WTC11 (cell line): ENCODE measurements at regions not wholly inside any gene's neighbourhood (a gene's known extent, or its start where the extent isn't known, plus 50 kb on each side); places are given as distances from the start of the nearest gene placed in this dataset.

Experiments used
- ATAC-seq: fragments of 200-7000 bp; cut with Tn5 transposase; 2 replicates; pipeline ENCODE4 v1.10.0; 2021; ENCODE audit warnings: mild to moderate bottlenecking, moderate library complexity
- CTCF ChIA-PET: fragments of 300-600 bp; sonication (Branson Sonifier 250); formaldehyde crosslinking; loops from one replicate; lab custom pipeline; 2021; ENCODE audit warnings: antibody characterized with exemption; lab: Charles Lee
- POLR2A ChIA-PET: fragments of 350-600 bp; sonication (Branson Sonifier 250); formaldehyde crosslinking; loops from one replicate; lab custom pipeline; 2021; ENCODE audit warnings: antibody characterized with exemption; lab: Charles Lee
- DNase-seq: peaks from one replicate; pipeline ENCODE4 v3.0.0; 2021; ENCODE audit warnings: low spot score
- H3K27ac Mint-ChIP-seq: 2 replicates; pipeline ENCODE4 v1.8.0; 2021; ENCODE audit warnings: mixed read lengths
- H3K27me3 Mint-ChIP-seq: 2 replicates; pipeline ENCODE4 v1.8.0; 2021; ENCODE audit warnings: low read depth, mild to moderate bottlenecking, moderate library complexity, mixed read lengths
- H3K36me3 Mint-ChIP-seq: 2 replicates; pipeline ENCODE4 v1.8.0; 2021; ENCODE audit warnings: mixed read lengths
- H3K4me1 Mint-ChIP-seq: 2 replicates; pipeline ENCODE4 v1.8.0; 2022; ENCODE audit warnings: mixed read lengths
- H3K4me3 Mint-ChIP-seq: 2 replicates; pipeline ENCODE4 v1.8.0; 2021; ENCODE audit warnings: mild to moderate bottlenecking, moderate library complexity, mixed read lengths
- H3K9me3 Mint-ChIP-seq: 2 replicates; pipeline ENCODE4 v1.8.0; 2021; ENCODE audit warnings: mixed read lengths
- ATF1 ChIP-seq: sonication (generic); formaldehyde crosslinking; IDR thresholded peaks from 2 replicates; pipeline ENCODE4 v1.8.1; 2023; ENCODE audit warnings: mild to moderate bottlenecking, moderate library complexity, missing genetic modification reagents
- EMX1 ChIP-seq: fragments of 250-450 bp; sonication (Bioruptor Pico); IDR thresholded peaks from 2 replicates; pipeline ENCODE4 v1.8.0; 2021; ENCODE audit warnings: mild to moderate bottlenecking
- ETV6 ChIP-seq: sonication (generic); formaldehyde crosslinking; IDR thresholded peaks from 2 replicates; pipeline ENCODE4 v1.8.1; 2022; ENCODE audit warnings: mild to moderate bottlenecking, missing genetic modification reagents
- GTF2I ChIP-seq: fragments of 250-450 bp; sonication (Bioruptor Pico); conservative IDR thresholded peaks from 2 replicates; pipeline ENCODE4 v1.4.0; 2021; ENCODE audit warnings: mild to moderate bottlenecking
- IRF2 ChIP-seq: sonication (generic); formaldehyde crosslinking; IDR thresholded peaks from 2 replicates; pipeline ENCODE4 v1.8.0; 2022; ENCODE audit warnings: low read depth, missing genetic modification reagents, borderline replicate concordance
- NFE2L1 ChIP-seq: sonication (generic); formaldehyde crosslinking; IDR thresholded peaks from 2 replicates; pipeline ENCODE4 v1.8.1; 2023; ENCODE audit warnings: missing genetic modification reagents
- NR2C2 ChIP-seq: sonication (generic); formaldehyde crosslinking; IDR thresholded peaks from 2 replicates; pipeline ENCODE4 v1.8.0; 2022; ENCODE audit warnings: mild to moderate bottlenecking, missing genetic modification reagents
- NR3C1 ChIP-seq: sonication (generic); formaldehyde crosslinking; conservative IDR thresholded peaks from 2 replicates; pipeline ENCODE4 v1.8.1; 2023; ENCODE audit warnings: low read depth, mild to moderate bottlenecking, missing genetic modification reagents
- RELA ChIP-seq: sonication (generic); formaldehyde crosslinking; IDR thresholded peaks from 2 replicates; pipeline ENCODE4 v1.8.1; 2022; ENCODE audit warnings: missing genetic modification reagents, mild to moderate bottlenecking, borderline replicate concordance
- TEAD1 ChIP-seq: sonication (generic); formaldehyde crosslinking; IDR thresholded peaks from 2 replicates; pipeline ENCODE4 v1.8.0; 2022; ENCODE audit warnings: mild to moderate bottlenecking, missing genetic modification reagents
- ZNF138 ChIP-seq: sonication (generic); formaldehyde crosslinking; conservative IDR thresholded peaks from 2 replicates; pipeline ENCODE4 v1.8.1; 2022; ENCODE audit warnings: mild to moderate bottlenecking, moderate library complexity, missing genetic modification reagents
- TF ChIP-seq, protein P1 (sequence below): fragments of 250-450 bp; sonication (Bioruptor Pico); IDR thresholded peaks from 2 replicates; pipeline ENCODE4 v1.9.0; 2021; ENCODE audit warnings: mild to moderate bottlenecking
- TF ChIP-seq, protein P2 (sequence below): sonication (generic); formaldehyde crosslinking; IDR thresholded peaks from 2 replicates; pipeline ENCODE4 v1.8.1; 2022; ENCODE audit warnings: low read depth, mild to moderate bottlenecking, moderate library complexity, missing genetic modification reagents, borderline replicate concordance
- TF ChIP-seq, protein P3 (sequence below): sonication (generic); formaldehyde crosslinking; IDR thresholded peaks from 2 replicates; pipeline ENCODE4 v1.8.0; 2022; ENCODE audit warnings: mild to moderate bottlenecking, missing genetic modification reagents
- TF ChIP-seq, protein P4 (sequence below): sonication (generic); formaldehyde crosslinking; IDR thresholded peaks from 2 replicates; pipeline ENCODE4 v1.8.1; 2023; ENCODE audit warnings: mild to moderate bottlenecking, moderate library complexity, missing genetic modification reagents
- TF ChIP-seq, protein P5 (sequence below): fragments of 250-450 bp; sonication (Bioruptor Pico); IDR thresholded peaks from 2 replicates; pipeline ENCODE4 v1.8.0; 2021; ENCODE audit warnings: mild to moderate bottlenecking
- TF ChIP-seq, protein P6 (sequence below): fragments of 200-600 bp; IDR thresholded peaks from 2 replicates; pipeline ENCODE4 v1.8.0; 2022; ENCODE audit warnings: antibody characterized with exemption
- TF ChIP-seq, protein P7 (sequence below): sonication (generic); formaldehyde crosslinking; IDR thresholded peaks from 2 replicates; pipeline ENCODE4 v1.8.1; 2023; ENCODE audit warnings: mild to moderate bottlenecking, missing genetic modification reagents, moderate library complexity
- TF ChIP-seq, protein P8 (sequence below): sonication (generic); formaldehyde crosslinking; IDR thresholded peaks from 2 replicates; pipeline ENCODE4 v1.8.1; 2022; ENCODE audit warnings: missing genetic modification reagents, borderline replicate concordance

DNA sequence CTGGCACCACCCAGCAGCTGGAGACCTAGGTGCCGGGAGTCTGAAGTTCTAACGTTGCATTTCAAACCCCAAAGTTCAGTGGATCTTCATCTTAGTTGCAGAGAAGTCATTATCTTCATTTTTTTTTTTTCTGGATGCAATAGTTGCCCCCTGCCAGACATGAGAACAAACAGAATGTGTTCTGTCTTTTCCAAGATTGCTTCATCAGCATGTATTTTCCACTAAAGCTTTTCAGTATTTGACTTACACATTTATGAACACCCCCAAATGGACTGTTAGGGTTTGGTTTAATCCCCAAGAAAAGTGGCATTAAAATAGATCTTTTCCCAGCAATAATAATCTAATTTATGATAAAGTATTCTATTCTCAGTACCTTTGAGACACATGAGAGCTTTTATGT is 135.2 kb upstream of the OSMR start (continued):
- TF ChIP-seq RELA (no peak), ETV6 (CRISPR knock-in tag) (no peak), NR3C1 (CRISPR knock-in tag) (no peak)
- TF ChIP-seq, protein P1, sequence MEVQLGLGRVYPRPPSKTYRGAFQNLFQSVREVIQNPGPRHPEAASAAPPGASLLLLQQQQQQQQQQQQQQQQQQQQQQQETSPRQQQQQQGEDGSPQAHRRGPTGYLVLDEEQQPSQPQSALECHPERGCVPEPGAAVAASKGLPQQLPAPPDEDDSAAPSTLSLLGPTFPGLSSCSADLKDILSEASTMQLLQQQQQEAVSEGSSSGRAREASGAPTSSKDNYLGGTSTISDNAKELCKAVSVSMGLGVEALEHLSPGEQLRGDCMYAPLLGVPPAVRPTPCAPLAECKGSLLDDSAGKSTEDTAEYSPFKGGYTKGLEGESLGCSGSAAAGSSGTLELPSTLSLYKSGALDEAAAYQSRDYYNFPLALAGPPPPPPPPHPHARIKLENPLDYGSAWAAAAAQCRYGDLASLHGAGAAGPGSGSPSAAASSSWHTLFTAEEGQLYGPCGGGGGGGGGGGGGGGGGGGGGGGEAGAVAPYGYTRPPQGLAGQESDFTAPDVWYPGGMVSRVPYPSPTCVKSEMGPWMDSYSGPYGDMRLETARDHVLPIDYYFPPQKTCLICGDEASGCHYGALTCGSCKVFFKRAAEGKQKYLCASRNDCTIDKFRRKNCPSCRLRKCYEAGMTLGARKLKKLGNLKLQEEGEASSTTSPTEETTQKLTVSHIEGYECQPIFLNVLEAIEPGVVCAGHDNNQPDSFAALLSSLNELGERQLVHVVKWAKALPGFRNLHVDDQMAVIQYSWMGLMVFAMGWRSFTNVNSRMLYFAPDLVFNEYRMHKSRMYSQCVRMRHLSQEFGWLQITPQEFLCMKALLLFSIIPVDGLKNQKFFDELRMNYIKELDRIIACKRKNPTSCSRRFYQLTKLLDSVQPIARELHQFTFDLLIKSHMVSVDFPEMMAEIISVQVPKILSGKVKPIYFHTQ (CRISPR knock-in tag), result no peak
- TF ChIP-seq, protein P2, sequence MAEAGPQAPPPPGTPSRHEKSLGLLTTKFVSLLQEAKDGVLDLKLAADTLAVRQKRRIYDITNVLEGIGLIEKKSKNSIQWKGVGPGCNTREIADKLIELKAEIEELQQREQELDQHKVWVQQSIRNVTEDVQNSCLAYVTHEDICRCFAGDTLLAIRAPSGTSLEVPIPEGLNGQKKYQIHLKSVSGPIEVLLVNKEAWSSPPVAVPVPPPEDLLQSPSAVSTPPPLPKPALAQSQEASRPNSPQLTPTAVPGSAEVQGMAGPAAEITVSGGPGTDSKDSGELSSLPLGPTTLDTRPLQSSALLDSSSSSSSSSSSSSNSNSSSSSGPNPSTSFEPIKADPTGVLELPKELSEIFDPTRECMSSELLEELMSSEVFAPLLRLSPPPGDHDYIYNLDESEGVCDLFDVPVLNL (CRISPR knock-in tag), result no peak
- TF ChIP-seq, protein P3, sequence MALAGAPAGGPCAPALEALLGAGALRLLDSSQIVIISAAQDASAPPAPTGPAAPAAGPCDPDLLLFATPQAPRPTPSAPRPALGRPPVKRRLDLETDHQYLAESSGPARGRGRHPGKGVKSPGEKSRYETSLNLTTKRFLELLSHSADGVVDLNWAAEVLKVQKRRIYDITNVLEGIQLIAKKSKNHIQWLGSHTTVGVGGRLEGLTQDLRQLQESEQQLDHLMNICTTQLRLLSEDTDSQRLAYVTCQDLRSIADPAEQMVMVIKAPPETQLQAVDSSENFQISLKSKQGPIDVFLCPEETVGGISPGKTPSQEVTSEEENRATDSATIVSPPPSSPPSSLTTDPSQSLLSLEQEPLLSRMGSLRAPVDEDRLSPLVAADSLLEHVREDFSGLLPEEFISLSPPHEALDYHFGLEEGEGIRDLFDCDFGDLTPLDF (CRISPR knock-in tag), result no peak
- TF ChIP-seq, protein P4, sequence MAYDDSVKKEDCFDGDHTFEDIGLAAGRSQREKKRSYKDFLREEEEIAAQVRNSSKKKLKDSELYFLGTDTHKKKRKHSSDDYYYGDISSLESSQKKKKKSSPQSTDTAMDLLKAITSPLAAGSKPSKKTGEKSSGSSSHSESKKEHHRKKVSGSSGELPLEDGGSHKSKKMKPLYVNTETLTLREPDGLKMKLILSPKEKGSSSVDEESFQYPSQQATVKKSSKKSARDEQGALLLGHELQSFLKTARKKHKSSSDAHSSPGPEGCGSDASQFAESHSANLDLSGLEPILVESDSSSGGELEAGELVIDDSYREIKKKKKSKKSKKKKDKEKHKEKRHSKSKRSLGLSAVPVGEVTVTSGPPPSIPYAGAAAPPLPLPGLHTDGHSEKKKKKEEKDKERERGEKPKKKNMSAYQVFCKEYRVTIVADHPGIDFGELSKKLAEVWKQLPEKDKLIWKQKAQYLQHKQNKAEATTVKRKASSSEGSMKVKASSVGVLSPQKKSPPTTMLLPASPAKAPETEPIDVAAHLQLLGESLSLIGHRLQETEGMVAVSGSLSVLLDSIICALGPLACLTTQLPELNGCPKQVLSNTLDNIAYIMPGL, result no peak
- TF ChIP-seq, protein P5, sequence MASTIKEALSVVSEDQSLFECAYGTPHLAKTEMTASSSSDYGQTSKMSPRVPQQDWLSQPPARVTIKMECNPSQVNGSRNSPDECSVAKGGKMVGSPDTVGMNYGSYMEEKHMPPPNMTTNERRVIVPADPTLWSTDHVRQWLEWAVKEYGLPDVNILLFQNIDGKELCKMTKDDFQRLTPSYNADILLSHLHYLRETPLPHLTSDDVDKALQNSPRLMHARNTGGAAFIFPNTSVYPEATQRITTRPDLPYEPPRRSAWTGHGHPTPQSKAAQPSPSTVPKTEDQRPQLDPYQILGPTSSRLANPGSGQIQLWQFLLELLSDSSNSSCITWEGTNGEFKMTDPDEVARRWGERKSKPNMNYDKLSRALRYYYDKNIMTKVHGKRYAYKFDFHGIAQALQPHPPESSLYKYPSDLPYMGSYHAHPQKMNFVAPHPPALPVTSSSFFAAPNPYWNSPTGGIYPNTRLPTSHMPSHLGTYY, result no peak
- TF ChIP-seq, protein P6, sequence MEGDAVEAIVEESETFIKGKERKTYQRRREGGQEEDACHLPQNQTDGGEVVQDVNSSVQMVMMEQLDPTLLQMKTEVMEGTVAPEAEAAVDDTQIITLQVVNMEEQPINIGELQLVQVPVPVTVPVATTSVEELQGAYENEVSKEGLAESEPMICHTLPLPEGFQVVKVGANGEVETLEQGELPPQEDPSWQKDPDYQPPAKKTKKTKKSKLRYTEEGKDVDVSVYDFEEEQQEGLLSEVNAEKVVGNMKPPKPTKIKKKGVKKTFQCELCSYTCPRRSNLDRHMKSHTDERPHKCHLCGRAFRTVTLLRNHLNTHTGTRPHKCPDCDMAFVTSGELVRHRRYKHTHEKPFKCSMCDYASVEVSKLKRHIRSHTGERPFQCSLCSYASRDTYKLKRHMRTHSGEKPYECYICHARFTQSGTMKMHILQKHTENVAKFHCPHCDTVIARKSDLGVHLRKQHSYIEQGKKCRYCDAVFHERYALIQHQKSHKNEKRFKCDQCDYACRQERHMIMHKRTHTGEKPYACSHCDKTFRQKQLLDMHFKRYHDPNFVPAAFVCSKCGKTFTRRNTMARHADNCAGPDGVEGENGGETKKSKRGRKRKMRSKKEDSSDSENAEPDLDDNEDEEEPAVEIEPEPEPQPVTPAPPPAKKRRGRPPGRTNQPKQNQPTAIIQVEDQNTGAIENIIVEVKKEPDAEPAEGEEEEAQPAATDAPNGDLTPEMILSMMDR, result no peak

DNA sequence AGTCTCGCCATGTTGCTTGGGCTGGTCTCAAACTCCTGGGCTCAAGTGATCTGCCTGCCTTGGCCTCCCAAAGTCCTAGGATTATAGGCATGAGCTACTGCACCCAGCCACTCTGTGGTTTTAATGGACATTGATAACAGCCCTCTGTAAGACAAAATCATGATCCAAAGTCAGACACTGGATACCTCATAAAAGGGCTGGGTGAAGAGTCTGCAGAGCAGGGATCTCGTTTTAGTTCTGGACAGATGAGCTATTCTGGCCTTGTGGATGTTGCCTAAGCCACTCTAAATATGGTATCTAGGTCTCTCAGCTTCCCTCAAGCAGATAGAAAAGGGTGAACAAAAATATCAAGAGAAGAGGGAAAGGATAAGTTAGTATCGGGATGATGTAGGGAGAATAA is 133.4 kb upstream of the OSMR start:
- CTCF ChIA-PET, result no interaction called here
- ATAC-seq, result no peak
- TF ChIP-seq, protein P7, sequence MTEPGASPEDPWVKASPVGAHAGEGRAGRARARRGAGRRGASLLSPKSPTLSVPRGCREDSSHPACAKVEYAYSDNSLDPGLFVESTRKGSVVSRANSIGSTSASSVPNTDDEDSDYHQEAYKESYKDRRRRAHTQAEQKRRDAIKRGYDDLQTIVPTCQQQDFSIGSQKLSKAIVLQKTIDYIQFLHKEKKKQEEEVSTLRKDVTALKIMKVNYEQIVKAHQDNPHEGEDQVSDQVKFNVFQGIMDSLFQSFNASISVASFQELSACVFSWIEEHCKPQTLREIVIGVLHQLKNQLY (CRISPR knock-in tag), result no peak
- TF ChIP-seq TEAD1 (CRISPR knock-in tag) (no peak), NR2C2 (CRISPR knock-in tag) (no peak)
- H3K27me3 Mint-ChIP-seq, result no peaks in the 10 kb centered on the region
- POLR2A ChIA-PET, result no interaction called here
- no peak overlapping the region for H3K4me3 Mint-ChIP-seq
- no peak overlapping the region for H3K27ac Mint-ChIP-seq
- H3K4me1 Mint-ChIP-seq, result no peaks in the 10 kb centered on the region
- DNase-seq, result no peak
- H3K36me3 Mint-ChIP-seq, result no peaks in the 10 kb centered on the region
- H3K9me3 Mint-ChIP-seq, result no peaks in the 10 kb centered on the region

DNA sequence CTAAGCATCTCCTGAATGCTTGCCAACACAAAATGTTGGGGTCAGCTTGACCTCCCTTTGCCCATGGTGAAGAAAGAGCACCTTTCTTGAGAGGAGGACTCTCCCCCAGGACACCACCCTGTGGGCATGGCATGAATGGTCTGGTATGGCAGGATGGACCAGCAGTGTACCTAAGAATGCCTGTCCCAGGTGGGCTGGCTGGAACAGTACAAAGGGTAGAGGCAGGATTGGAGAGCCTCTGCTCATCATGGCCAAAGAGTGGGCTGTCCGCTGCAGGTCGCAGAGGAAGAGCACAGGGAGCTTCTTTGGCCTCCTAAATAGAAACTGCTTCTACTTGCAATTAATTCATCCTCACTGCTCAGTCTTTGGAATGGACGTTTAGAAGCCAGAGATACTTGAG is 131.6 kb upstream of the OSMR start:
- Mint-ChIP-seq H3K9me3 (no peaks in the 10 kb centered on the region), H3K27me3 (no peaks in the 10 kb centered on the region), H3K27ac (no peak overlapping the region), H3K4me3 (no peak overlapping the region), H3K4me1 (no peaks in the 10 kb centered on the region), H3K36me3 (no peaks in the 10 kb centered on the region)
- ATAC-seq, result no peak
- ChIA-PET POLR2A (no interaction called here), CTCF (interaction anchor here (1.5 kb wide), 1 partner anchor 273 kb away, joined by 5 read pairs; no protein-coding TSS in a partner anchor)
- no peak for DNase-seq
- TF ChIP-seq NR3C1 (CRISPR knock-in tag), result no peak
- no peak for TF ChIP-seq IRF2 (CRISPR knock-in tag)
- TF ChIP-seq ETV6 (CRISPR knock-in tag), result no peak
- TF ChIP-seq ZNF138 (CRISPR knock-in tag), result no peak
- TF ChIP-seq ATF1 (CRISPR knock-in tag), result no peak
- TF ChIP-seq EMX1 (CRISPR knock-in tag), result no peak
- TF ChIP-seq, protein P8, sequence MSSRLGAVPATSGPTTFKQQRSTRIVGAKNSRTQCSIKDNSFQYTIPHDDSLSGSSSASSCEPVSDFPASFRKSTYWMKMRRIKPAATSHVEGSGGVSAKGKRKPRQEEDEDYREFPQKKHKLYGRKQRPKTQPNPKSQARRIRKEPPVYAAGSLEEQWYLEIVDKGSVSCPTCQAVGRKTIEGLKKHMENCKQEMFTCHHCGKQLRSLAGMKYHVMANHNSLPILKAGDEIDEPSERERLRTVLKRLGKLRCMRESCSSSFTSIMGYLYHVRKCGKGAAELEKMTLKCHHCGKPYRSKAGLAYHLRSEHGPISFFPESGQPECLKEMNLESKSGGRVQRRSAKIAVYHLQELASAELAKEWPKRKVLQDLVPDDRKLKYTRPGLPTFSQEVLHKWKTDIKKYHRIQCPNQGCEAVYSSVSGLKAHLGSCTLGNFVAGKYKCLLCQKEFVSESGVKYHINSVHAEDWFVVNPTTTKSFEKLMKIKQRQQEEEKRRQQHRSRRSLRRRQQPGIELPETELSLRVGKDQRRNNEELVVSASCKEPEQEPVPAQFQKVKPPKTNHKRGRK (CRISPR knock-in tag), result no peak
- TF ChIP-seq GTF2I (CRISPR knock-in tag), result no peak
- TF ChIP-seq, protein P6, result no peak
- TF ChIP-seq NFE2L1 (CRISPR knock-in tag), result no peak
